GM20000 (cell line): ENCODE measurements at regions not wholly inside any gene's neighbourhood (a gene's known extent, or its start where the extent isn't known, plus 50 kb on each side); places are given as distances from the start of the nearest gene placed in this dataset.
"Not testable (repeated sequence)": the region's sequence is repeated elsewhere in the genome, so short reads cannot be mapped to it uniquely, and the experiment has no call there.

Source experiments
- DNase-seq: peaks from one replicate; pipeline ENCODE4 v3.0.0; 2012; ENCODE audit warnings: low spot score
- TF ChIP-seq, protein P1 (sequence below): IDR thresholded peaks from 2 replicates; pipeline ENCODE4 v1.5.1; 2012; ENCODE audit warnings: mild to moderate bottlenecking, control low read depth; ENCODE audit errors: extremely low read depth, missing control alignments

DNA sequence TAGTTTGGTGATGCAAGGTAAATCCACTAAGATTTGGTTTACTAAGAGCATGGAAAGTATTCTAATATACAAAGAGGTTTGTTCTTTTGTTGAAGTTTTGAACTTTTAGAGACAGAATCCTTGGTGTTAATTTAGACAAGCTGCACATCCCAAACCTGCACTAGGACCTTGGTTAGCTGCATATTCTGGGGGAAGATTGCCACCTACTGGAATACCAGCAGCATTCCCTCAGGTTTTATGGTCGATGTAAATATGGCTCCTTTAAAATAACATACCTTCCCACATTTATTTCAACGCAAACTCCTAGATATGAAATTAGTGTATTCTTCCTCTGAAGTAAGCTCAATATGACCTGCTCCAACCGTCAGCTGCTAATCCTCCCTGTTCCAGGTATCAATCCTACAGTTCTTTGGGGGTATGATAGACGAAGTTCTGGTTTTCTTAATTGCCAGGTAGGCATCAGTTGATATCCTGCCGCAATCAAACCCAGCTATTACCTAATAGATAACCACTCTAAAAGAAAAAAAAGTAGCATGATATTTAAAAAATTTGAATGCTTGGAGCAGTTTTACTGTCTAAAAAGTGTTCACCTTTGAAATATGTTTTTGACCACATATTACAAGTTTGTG lies 624.1 kb downstream of the ISL1 start:
- peak; percentile 7 for DNase-seq
- TF ChIP-seq, protein P1, sequence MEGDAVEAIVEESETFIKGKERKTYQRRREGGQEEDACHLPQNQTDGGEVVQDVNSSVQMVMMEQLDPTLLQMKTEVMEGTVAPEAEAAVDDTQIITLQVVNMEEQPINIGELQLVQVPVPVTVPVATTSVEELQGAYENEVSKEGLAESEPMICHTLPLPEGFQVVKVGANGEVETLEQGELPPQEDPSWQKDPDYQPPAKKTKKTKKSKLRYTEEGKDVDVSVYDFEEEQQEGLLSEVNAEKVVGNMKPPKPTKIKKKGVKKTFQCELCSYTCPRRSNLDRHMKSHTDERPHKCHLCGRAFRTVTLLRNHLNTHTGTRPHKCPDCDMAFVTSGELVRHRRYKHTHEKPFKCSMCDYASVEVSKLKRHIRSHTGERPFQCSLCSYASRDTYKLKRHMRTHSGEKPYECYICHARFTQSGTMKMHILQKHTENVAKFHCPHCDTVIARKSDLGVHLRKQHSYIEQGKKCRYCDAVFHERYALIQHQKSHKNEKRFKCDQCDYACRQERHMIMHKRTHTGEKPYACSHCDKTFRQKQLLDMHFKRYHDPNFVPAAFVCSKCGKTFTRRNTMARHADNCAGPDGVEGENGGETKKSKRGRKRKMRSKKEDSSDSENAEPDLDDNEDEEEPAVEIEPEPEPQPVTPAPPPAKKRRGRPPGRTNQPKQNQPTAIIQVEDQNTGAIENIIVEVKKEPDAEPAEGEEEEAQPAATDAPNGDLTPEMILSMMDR = peak; percentile 27

DNA sequence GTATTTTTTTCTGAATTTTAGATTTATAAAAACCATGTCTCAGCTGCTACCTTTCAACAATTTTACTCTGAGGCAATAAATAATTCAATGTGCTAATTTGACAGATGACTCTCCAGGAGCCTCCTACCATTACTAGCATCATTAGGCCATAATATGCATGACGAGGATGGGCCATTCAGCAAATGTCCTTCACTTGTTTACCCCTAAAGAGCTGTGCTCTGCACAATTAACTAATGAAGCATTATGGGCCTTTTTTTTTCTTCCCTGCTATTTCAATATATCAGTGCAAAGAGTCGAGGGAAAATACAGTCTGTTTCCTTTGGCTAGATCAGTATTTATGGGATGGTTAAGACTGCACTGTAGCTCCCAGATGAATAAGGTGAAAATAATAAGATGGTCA lies 627.2 kb downstream of the ISL1 start:
- TF ChIP-seq, protein P1 = no peak
- DNase-seq = no peak

DNA sequence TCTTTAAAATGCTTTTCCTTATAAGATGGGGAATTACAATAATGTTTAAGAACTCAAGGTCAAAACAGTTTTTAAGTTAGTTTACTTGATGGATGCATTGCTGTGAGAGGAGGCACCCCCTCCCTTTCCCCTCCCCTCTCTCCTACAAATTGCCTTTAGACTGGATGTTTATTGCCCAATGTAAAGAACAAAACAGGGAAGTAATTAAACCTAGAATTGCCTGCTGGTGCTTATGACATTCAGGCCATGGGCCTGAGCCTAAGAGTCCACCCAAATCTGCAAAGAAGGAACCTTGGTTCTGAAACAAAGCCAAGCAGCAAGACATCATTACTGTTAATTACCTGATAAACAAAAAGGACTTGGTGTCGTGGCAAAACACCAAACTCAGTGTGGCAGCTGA lies 630.3 kb downstream of the ISL1 start:
- no peak for DNase-seq

DNA sequence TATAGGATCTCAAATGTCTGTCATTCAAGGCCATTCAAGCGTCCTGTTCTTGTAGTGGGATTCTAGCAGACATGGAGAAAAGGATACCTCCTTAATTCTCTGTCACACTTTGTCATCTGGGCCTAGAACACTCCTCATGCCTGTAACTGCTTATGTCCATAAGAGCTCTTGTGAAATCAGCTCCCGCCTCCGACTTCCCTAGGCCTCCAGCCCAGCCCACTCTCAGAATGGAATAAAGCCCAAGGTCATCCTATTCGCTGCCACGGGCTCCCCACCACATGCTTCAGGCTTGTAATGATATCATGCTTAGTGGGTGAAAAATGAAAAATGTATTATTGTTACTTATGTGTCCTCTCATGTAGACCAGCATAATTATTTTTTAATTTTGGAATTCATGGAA lies 632.5 kb downstream of the ISL1 start:
- TF ChIP-seq, protein P1 = no peak
- no peak for DNase-seq

More for the DNA sequence above, 630.3 kb downstream of the ISL1 start:
- TF ChIP-seq, protein P1 = no peak

DNA sequence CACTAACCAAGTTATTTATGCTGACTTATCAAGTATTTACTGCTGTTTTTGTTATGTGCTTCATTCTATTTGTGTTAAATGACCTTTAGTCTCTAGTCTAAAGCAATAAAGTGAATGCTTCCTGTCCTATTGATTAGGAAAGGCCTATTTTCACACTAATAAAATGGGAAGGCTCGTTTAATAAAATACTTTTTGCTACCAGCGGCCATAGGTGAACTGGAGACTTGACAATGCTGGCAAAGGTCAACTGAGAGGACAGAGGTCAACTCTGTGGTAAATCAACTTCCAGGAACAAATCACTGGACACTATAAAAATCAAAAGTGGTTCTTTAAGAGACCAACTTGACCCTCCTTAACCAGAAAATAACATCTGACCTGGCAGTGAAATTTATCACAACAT lies 634.3 kb downstream of the ISL1 start:
- TF ChIP-seq, protein P1 = no peak
- DNase-seq = no peak

DNA sequence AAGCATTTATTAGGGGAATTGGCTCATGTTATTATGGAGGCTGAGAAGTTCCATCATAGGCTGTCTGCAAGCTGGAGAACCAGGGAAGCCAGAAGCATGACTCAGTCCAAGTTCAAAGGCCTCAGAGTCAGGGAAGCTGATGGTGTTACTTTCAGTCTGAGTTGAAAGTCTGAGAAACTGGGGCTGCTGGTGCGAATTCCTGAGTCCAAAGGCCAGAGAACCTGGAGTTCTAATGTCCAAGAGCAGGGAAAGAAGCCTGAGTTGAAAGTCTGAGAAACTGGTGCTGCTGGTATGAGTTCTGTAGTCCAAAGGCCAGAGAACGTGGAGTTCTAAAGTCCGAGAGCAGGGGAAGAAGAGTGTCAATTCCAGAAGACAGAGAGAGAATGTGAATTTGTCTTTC lies 641.1 kb downstream of the ISL1 start:
- TF ChIP-seq, protein P1 = no peak
- no peak for DNase-seq

DNA sequence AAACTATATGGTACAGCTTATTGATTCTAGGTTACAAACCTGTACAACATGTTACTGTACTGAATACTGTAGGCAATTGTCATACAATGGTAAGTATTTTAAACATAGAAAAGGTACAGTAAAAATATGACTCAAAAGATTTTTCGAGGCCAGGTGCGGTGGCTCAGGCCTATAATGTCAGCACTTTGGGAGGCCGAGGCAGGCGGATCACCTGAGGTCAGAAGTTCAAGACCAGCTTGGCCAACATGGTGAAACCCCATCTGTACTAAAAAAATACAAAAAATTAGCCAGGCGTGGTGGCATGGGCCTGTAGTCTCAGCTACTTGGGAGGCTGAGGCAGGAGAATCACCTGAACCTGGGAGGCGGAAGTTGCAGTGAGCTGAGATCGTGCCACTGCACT lies 646.6 kb downstream of the ISL1 start:
- DNase-seq = not testable (repeated sequence)

DNA sequence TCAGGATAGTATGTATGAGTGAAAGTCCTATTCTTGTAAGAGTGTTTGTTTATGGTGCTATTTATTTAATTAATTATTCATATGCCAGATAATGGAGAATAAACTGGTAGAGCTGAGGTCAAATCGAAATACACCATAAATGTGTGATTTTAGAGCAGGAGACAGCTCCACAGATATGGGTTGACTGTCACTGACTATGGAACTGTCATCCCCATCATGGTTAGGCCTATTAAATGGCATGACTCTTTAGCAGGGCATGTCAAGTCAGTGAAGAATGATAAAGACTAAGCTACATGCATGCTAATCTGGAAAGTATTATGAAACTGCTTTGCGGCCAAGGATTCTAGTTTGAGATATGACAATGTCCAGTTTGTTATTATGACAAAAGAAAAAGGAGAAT lies 658.6 kb downstream of the ISL1 start:
- TF ChIP-seq, protein P1 = no peak

More for the DNA sequence above, 658.6 kb downstream of the ISL1 start:
- no peak for DNase-seq
